Lower leg skin (tissue), 3 donors: ENCODE measurements at regions not wholly inside any gene's neighbourhood (a gene's known extent, or its start where the extent isn't known, plus 50 kb on each side); places are given as distances from the start of the nearest gene placed in this dataset.

Source experiments
- CTCF ChIP-seq, 3 donors: fragments of 450-650 bp; IDR thresholded peaks; one replicate each; pipeline ENCODE4 v1.5.1; 2016; ENCODE audit warnings: antibody characterized with exemption in 3 of 3, mild to moderate bottlenecking in 3 of 3, moderate library complexity in 2 of 3
- POLR2A ChIP-seq, 2 donors: fragments of 450-650 bp; IDR thresholded peaks; one replicate each; pipeline ENCODE4 v1.6.1; 2016 to 2017; ENCODE audit warnings: antibody characterized with exemption in 2 of 2, mild to moderate bottlenecking in 1 of 2, moderate library complexity in 1 of 2

- TF ChIP-seq CTCF (IDR thresholded peaks at IDR 0.05) (no peak), POLR2A (IDR thresholded peaks at IDR 0.05) (no peak)
Measured at GRCh38 chr18:55096263-55096951, 137.1 kb upstream of the CCDC68 start.
